Left ventricle myocardium superior (tissue), 1 donor: ENCODE measurements at regions not wholly inside any gene's neighbourhood (a gene's known extent, or its start where the extent isn't known, plus 50 kb on each side); places are given as distances from the start of the nearest gene placed in this dataset.
A peak's percentile ranks its signal among the peaks of the same experiment; 100 is the strongest.

Experiments used
- ATAC-seq: fragments of 200-7000 bp; cut with Tn5 transposase; one replicate; pipeline ENCODE4 v1.9.1; 2020; ENCODE audit warnings: mild to moderate bottlenecking, moderate library complexity
- DNase-seq: peaks from one replicate; pipeline ENCODE4 v3.0.0-alpha.2; 2020
- intact Hi-C: fragments of 100-400 bp; cut with micrococcal nuclease; formaldehyde crosslinking; loops from one replicate; pipeline ENCODE4 v1.11.0; 2022
- donor health status: DM: no; HTN: yes; CAD: no; lungs with severe emphysema.

DNA sequence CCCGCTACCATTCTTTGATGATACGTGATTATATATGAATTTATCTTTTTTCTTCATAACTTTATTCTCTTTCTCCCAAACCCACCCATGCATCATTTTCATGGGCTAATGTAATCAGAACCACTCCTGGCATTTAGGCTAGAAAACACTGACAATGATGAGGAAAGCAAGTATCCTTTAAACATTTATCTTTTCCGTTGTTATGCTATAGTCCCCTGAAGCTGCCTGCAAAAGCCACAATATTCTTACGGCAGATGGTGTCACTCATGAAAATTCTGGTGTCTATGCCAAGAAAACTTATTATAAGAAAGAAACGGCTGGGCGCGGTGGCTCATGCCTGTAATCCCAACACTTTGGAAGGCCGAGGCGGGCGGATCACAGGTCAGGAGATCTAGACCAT lies 221.8 kb upstream of the CTAGE1 start:
- intact Hi-C loops = no loop called here
- ATAC-seq (no peak), DNase-seq (no peak)

DNA sequence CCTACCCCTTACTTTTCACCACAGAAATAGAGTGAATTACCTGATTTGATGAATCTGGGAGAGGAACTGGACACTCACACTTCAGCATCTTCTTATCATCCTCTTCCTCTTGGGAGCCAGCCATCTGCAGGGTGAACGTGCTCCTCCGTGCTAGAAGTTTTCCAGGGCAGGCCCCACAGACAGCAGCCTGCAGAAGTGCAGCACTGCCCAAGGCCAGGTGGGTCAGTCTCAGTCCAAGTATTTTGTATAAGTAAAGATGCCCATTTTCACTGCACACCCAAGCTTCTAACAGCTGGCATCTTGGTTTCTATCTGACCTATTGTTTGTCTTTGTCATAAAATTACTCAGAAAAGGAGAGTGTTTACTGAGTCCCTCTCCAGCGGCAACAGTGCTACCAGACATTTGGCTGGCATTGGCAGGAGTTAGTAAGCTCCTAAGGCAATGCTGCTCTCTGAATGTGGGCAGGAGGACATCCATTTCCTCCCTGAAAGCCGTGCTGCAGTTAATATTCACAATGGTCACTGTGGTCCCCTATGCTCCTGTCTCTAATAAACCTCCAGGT lies 222.6 kb upstream of the CTAGE1 start:
- intact Hi-C loops = no loop called here
- ATAC-seq = no peak
- no peak for DNase-seq

- DNase-seq (no peak), ATAC-seq (peak; percentile 41)
Measured at GRCh38 chr18:22641958-22642357, 224.2 kb upstream of the CTAGE1 start.

DNA sequence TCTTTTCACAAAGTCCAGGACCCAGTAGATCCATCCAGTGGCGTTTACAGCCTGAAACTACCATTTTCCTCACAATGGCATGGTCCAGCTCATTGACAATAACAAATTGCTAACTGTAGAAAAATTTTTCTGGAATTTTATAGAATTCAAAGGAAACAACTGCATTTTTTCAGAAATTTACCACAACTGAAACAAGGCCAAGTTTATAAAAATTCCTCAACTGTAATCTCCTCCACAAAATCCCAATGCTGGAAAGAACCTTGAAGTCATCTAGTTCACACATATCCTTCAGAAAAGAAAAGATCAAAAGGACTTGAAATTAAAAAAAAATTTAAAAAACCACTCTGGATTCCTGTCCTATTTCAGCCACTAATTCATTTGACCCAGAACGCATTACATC lies 226.0 kb upstream of the CTAGE1 start:
- DNase-seq (no peak), ATAC-seq (no peak)
- intact Hi-C loops = no loop called here

More at GRCh38 chr18:22641958-22642357, 224.2 kb upstream of the CTAGE1 start:
- intact Hi-C loops = no loop called here

GRCh38 chr18:22650247-22650646 lies 232.5 kb upstream of the CTAGE1 start:
- DNase-seq = no peak
- intact Hi-C loops = no loop called here
- ATAC-seq = no peak

DNA sequence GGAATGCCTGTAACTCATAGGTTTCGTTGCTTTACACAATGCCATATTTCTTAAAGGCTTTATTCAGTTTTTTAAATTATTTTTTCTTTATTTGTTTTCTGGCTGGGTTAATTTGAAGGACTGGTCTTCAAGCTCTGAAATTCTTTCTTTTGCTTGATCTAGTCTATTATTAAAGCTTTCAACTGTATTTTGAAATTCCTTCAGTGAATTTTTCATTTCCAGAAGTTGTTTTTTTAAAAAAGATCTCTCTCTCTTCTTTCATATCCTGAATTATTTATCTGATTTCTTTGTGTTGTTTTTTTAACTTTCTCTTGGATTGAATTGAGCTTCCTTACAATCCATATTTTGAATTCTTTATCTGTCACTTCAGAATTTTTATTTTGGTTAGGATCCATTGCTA lies 239.9 kb upstream of the CTAGE1 start:
- DNase-seq = no peak
- no peak for ATAC-seq
- intact Hi-C loops = no loop called here

DNA sequence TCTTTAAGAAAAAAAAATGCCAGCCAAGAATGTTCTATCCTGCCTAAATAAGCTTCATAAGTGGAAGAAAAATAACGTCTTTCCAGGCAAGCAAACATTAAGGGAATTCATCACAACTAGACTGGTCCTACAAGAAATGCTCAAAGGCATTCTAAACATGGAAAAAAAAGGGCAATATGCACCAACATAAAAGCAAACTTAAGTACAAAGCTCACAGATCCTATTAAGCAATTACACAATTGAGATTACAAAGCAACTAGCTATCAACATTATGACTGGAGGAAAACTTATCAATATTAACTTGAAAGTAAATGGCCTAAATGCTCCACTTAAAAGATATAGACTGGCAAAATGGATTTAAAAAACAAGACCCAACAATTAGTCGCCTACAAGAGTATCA lies 240.6 kb upstream of the CTAGE1 start:
- no peak for DNase-seq
- intact Hi-C loops = no loop called here
- ATAC-seq = no peak

- ATAC-seq = no peak
- intact Hi-C loops = no loop called here
- no peak for DNase-seq
Measured at GRCh38 chr18:22663378-22663777, 245.7 kb upstream of the CTAGE1 start.

DNA sequence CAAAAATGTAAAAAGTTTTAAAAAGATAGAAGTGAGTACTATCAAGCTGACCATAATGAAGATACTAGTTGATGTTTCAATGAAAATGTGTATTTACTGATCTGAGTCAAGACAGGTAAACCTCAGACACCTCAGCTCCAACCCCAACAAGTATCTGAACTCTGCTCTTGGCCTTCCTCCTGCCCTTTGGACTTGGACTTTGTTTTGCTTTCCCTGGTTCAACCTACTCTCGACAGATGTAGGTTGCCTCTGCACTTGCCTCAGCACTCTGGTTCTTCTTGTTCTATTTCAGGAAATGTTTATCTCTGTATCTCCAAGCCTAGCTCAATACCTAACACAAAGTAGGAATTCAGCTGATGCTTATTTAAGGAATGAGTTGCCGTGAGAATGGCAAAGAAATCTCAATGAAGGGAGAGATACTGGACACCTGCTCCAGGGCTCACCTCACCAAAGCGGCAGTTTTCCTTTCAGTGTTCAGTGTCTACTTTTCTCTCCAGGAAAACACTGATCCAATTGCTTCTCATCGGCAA lies 248.8 kb upstream of the CTAGE1 start:
- intact Hi-C loops = no loop called here
- no peak for DNase-seq
- no peak for ATAC-seq

GRCh38 chr18:22667156-22667555 lies 249.4 kb upstream of the CTAGE1 start:
- intact Hi-C loops = no loop called here
- no peak for ATAC-seq
- DNase-seq = no peak

DNA sequence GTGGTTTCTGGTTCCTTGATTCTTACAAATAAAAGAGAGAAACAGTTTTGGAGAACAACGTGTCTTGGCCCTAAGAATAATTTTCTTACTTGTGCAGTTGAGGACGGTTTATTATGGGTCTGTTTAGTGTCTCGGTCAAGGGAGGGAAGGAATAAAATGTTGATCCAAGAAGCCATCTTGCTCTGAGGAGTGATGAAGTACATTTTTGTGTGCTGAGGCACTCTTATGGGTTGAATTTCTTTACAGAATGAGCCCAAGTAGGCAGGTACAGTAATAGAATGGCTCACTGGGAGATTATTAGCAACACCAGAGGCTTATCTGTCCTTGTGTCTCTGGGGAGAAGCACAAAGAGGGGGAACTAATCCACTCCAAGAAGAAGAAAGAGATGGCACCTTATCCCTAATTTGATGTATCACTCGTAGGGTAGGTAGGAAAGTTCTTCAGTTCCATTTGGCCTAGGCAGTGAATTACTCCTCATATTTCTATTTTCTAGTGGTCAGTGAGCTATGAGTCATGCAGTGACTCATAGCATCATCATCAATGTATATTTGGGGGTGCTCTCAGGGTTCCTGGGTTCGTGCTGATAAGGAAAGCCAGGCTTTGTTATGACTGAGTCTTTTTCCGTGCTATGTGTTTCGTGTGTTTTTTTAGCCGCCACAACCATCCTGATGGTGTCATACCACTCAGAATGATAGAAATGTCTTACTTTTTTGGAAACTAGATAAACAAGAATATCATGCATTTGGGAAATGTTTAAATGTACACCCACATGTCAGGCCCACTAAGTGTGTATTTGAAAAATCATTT lies 250.1 kb upstream of the CTAGE1 start:
- ATAC-seq (no peak), DNase-seq (no peak)
- intact Hi-C loops = no loop called here

DNA sequence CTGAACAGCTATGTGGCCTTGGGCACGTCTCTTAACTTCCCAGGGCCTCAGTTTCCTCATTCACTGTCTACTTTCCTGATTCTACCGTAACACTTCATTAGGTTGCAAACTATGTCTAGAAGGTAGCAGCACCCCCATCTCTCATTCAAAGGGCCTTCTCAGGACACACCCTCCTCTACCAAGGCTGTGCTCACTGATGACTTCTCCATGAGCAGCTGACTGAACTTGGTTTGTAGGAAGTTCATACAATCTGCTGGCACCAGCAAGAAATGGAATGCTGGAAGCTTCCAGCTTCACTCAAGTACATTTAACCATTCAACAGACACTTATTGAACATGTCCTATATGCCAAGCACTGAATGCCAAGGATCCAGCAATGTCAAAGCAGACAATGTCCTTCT lies 250.8 kb upstream of the CTAGE1 start:
- intact Hi-C loops = no loop called here
- DNase-seq = no peak
- no peak for ATAC-seq

GRCh38 chr18:22670914-22671313 lies 253.2 kb upstream of the CTAGE1 start:
- ATAC-seq (no peak), DNase-seq (no peak)
- intact Hi-C loops = no loop called here

GRCh38 chr18:22673182-22673862 lies 255.6 kb upstream of the CTAGE1 start:
- DNase-seq = no peak
- intact Hi-C loops = no loop called here
- ATAC-seq = no peak

DNA sequence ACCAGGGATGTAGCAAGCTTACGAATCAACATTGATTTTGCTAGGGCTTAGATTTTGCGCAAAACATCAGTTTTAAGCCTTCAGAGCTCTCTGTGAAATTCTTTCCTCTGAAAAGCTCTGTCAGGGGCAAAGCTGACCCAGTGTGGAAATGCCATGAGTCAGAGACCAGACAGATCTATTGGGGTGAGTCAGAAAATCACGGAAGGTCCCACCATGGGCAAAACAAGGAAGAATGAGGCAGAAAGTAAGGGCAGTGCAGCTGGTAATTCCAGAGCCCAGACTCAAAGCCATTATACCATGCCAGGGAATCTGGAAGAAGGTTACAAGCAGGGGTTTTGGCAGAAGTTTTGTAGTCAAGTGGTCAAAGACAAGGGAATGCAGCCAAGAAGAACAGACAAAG lies 256.6 kb upstream of the CTAGE1 start:
- DNase-seq (no peak), ATAC-seq (no peak)
- intact Hi-C loops = no loop called here

DNA sequence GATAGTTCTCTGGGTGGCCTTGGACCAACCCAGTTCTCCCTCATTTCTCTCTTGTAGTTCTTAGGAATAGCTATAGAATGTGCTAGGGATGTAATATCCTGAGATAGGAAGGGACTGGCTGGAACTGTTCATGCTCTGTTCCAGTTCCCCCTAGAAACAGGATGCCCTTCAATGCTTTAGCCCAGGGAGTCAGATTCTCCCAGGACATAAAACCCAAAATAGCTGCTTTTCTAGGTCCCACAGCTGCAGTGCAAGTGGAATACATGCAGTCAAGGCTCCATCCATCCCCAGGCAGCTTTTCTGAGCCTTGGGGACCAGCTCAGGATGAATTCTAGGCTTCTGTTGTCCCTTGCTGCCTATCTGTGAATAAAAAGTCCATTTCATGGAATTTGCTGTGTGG lies 257.3 kb upstream of the CTAGE1 start:
- intact Hi-C loops = no loop called here
- ATAC-seq = no peak

GRCh38 chr18:22676423-22676822 lies 256.7 kb upstream of the RBBP8 start:
- intact Hi-C loops = no loop called here
- DNase-seq (no peak), ATAC-seq (no peak)

More for the DNA sequence above, 257.3 kb upstream of the CTAGE1 start:
- no peak for DNase-seq

DNA sequence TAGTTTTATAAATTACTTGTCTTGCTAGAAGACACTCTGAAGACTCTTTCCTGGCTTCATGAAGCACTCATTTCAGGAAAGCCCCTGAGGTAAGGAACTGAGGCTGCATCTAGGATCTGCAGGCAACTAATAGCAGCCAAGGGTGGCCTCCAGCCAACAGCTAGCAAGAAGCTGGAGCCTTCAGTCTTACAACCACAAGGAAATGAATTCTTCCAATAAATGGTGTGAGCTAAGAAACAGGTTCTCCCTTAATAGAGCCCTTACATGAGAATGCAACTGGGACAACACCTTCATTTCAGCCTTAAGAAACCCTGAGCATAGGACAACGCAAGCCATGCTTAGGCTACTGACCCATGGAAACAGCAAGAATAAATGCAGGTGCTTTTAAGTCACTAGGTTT lies 254.6 kb upstream of the RBBP8 start:
- no peak for DNase-seq
- intact Hi-C loops = no loop called here
- no peak for ATAC-seq

- intact Hi-C loops = no loop called here
- DNase-seq (no peak), ATAC-seq (no peak)
Measured at GRCh38 chr18:22680944-22681343, 252.2 kb upstream of the RBBP8 start.

DNA sequence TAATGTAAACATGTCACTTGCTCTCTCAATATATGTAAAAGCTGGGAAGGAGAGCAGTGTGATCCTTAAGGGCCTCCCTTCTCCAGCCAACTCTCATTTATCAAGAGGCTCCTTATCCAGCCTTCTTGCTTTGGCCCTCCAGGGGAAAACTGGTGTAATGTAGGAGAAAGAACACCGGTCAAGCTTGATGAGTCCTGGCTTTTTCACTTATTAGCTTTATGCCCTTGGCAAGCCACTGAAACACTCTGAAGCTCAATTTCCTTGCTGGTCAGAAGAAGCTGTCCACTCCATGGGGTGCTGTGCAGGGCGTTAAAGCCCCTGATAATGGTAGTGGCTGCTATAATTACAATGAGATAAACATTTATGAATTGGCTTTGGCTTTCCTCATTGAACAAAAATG lies 251.2 kb upstream of the RBBP8 start:
- no peak for ATAC-seq
- intact Hi-C loops = no loop called here

More for the DNA sequence above, 251.2 kb upstream of the RBBP8 start:
- DNase-seq = no peak
